AG04449 (cell line): ENCODE measurements at regions not wholly inside any gene's neighbourhood (a gene's known extent, or its start where the extent isn't known, plus 50 kb on each side); places are given as distances from the start of the nearest gene placed in this dataset.

Source experiments
- CTCF ChIA-PET: fragments of 350-600 bp; formaldehyde crosslinking; extraction: SDS; loops from one replicate; lab custom pipeline; 2021; ENCODE audit warnings: antibody characterized with exemption; lab: Yijun Ruan, JAX
- POLR2A ChIA-PET: fragments of 400-600, 350-600 bp; formaldehyde crosslinking; extraction: SDS; loops from one replicate; lab custom pipeline; 2020; ENCODE audit warnings: antibody characterized with exemption, inconsistent platforms; lab: Yijun Ruan, JAX
- DNase-seq: peaks from one replicate; pipeline ENCODE4 v3.0.0-alpha.2; 2010; ENCODE audit warnings: low read depth, low spot score
- H3K4me3 ChIP-seq: 2 replicates; pipeline ENCODE4 v1.5.1; 2011; ENCODE audit warnings: low read depth, mild to moderate bottlenecking, control low read depth, low read length
- CTCF ChIP-seq: IDR thresholded peaks from one replicate; pipeline ENCODE4 v1.5.1; 2011; ENCODE audit warnings: mild to moderate bottlenecking, moderate library complexity, low read length, control low read depth, inconsistent platforms; ENCODE audit not compliant: insufficient read depth; ENCODE audit errors: missing control alignments

DNA sequence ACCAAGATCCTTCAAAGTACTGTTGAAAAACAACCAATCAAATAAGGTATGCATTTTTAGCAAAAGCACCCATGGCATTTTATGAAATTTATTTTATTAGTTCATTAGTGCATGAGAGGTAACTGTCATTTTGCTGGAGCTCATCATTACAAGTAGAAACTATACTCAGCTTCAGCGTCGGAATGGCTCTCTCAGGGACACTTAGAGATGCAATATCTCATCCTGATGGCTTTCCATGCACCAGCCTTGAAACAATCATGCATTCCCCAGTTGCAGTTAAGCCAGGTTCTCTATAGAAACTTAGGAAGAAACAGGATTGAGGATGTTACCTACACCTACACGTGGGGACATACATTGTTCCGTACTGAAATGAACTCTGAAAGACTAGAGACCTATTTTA lies 219.5 kb downstream of the GALR1 start:
- no peak overlapping the region for H3K4me3 ChIP-seq
- no peak for TF ChIP-seq CTCF
- no peak for DNase-seq
- POLR2A ChIA-PET = no interaction called here
- CTCF ChIA-PET = no interaction called here

DNA sequence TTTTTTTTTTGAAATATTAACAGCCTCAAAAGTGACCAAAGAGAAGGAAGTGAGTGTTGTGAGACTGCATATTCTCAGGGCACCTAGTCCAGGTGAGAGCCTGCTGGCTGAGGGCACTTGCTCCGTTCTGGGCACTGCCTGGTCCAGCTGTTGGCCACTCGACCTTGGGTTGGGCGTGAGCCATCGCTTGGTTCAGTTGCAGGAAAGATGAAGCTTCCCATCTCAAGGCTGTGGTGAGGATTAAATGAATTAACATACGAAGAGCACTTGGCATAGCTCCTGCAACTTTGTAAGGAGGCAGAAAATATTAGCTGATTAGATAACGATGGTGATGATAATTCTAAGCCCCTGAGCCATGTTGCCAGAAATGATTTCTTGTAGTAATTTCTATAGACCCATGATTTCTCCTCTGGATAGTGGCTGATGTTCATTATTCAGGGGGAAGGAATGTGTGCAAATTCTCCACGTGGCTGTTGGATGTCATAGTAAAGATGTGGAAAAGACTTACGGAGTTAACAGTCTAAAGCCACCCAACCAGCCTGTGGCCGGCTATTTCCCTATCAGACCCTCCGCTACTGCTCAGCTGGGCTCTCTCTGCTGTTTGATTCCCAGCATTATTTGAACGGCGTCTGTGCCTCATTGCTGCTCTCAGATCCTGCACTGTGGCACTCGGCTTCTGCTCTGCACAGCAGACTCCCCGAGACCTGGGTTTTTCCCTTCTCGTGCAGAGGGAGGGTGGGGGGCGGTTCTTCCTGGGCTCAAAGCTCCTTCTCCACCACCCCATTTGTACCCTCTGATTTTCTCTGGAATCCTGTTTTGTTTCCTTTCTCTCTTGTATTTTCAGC lies 221.1 kb downstream of the GALR1 start:
- POLR2A ChIA-PET = no interaction called here
- DNase-seq = no peak
- no peak overlapping the region for H3K4me3 ChIP-seq
- no peak for TF ChIP-seq CTCF
- CTCF ChIA-PET = no interaction called here

DNA sequence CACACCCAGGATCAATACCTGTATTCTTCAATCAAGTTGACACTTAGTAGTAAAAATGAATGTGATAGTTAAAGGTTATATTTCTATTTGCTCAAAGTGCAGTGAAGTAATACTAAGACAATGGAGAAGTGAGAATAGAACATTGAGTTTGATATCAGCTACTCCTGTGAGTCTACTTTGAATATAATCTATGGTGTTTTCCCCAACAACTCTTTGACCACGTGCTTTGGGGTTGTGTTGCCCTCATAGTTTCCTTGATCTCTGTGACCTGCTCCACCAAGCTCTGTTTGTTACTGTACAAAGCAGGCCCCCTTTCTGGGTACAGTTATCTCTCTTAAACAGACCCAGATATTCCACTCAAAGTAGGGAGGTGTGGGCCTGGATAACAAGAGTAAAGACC lies 222.9 kb downstream of the GALR1 start:
- ChIA-PET CTCF (no interaction called here), POLR2A (no interaction called here)
- no peak for TF ChIP-seq CTCF
- no peak for DNase-seq
- no peak overlapping the region for H3K4me3 ChIP-seq

- DNase-seq = no peak
- CTCF ChIA-PET = no interaction called here
- no peak for TF ChIP-seq CTCF
- POLR2A ChIA-PET = no interaction called here
- no peak overlapping the region for H3K4me3 ChIP-seq
Measured at GRCh38 chr18:77478646-77479442, 229.2 kb downstream of the GALR1 start.

DNA sequence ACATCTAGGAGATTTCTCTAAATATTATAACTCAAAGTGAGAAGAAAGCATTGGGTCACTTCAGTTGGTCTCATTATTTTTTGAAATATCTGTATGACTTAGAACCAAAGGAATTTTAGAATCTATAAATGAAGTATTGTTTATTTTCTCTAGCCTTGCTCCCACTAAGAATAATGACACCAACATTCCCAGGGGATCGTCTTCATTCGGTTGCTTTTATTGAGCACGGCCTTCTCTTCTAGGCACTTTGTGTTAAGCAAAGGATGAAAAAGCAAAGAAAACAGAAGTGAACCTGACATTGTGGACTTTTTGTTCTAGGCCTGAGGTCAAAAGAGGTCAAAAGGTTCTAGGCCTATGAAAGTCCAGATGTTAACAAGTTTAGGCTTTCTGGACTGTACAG lies 231.9 kb downstream of the GALR1 start:
- CTCF ChIA-PET = no interaction called here
- no peak for DNase-seq
- TF ChIP-seq CTCF = no peak
- POLR2A ChIA-PET = no interaction called here
- no peak overlapping the region for H3K4me3 ChIP-seq

GRCh38 chr18:77482190-77483085 lies 232.8 kb downstream of the GALR1 start:
- ChIA-PET POLR2A (no interaction called here), CTCF (no interaction called here)
- TF ChIP-seq CTCF = no peak
- no peak for DNase-seq
- H3K4me3 ChIP-seq = no peak overlapping the region
